OCI-LY1 (cell line): ENCODE measurements at regions not wholly inside any gene's neighbourhood (a gene's known extent, or its start where the extent isn't known, plus 50 kb on each side); places are given as distances from the start of the nearest gene placed in this dataset.

ENCODE experiments used
- H2AFZ ChIP-seq: fragments of 200-600 bp; sonication (generic), shearing (Covaris generic); 2 replicates; pipeline ENCODE4 v1.6.0; 2014; ENCODE audit warnings: antibody characterized with exemption, mild to moderate bottlenecking, low read length
- H3F3A ChIP-seq: fragments of 200-600 bp; sonication (generic), shearing (Covaris generic); 2 replicates; pipeline ENCODE4 v1.6.0; 2014; ENCODE audit warnings: mild to moderate bottlenecking, antibody characterized with exemption, low read length, moderate library complexity; ENCODE audit not compliant: insufficient read depth
- H3K27ac ChIP-seq: fragments of 200-600 bp; sonication (generic); 2 replicates; pipeline ENCODE4 v1.5.1; 2014; ENCODE audit warnings: low read length, mixed run types, mild to moderate bottlenecking, low read depth; ENCODE audit not compliant: poor library complexity, severe bottlenecking
- H3K27me3 ChIP-seq: fragments of 200-600 bp; sonication (generic); 2 replicates; pipeline ENCODE4 v1.6.0; 2014; ENCODE audit warnings: antibody characterized with exemption, mild to moderate bottlenecking, low read length, moderate library complexity; ENCODE audit not compliant: insufficient read depth
- H3K36me3 ChIP-seq: fragments of 200-600 bp; sonication (generic); 2 replicates; pipeline ENCODE4 v1.6.1; 2014; ENCODE audit warnings: mild to moderate bottlenecking, antibody characterized with exemption, low read length, moderate library complexity, mixed read lengths; ENCODE audit not compliant: insufficient read depth
- H3K4me1 ChIP-seq: fragments of 200-600 bp; sonication (generic); 2 replicates; pipeline ENCODE4 v1.5.1; 2014; ENCODE audit warnings: mild to moderate bottlenecking, low read length, moderate library complexity; ENCODE audit not compliant: insufficient read depth, severe bottlenecking
- H3K4me2 ChIP-seq: fragments of 200-600 bp; sonication (generic), shearing (Covaris generic); 2 replicates; pipeline ENCODE4 v1.6.1; 2014; ENCODE audit warnings: low read length
- H3K4me3 ChIP-seq: fragments of 200-600 bp; sonication (generic); 2 replicates; pipeline ENCODE4 v1.5.1; 2014; ENCODE audit warnings: low read length, low read depth, mild to moderate bottlenecking, mixed read lengths; ENCODE audit not compliant: poor library complexity, severe bottlenecking
- H3K79me2 ChIP-seq: fragments of 200-600 bp; shearing (Covaris generic); 2 replicates; pipeline ENCODE4 v1.6.1; 2016; ENCODE audit warnings: mixed run types, low read length, mixed read lengths; ENCODE audit not compliant: insufficient read depth
- H3K9ac ChIP-seq: fragments of 200-600 bp; sonication (generic), shearing (Covaris generic); 2 replicates; pipeline ENCODE4 v1.6.1; 2014; ENCODE audit warnings: mild to moderate bottlenecking, low read length, mixed read lengths
- H3K9me2 ChIP-seq: fragments of 200-600 bp; sonication (generic), shearing (Covaris generic); 2 replicates; pipeline ENCODE4 v1.6.1; 2014; ENCODE audit warnings: low read depth, mild to moderate bottlenecking, low read length, mixed read lengths
- H3K9me3 ChIP-seq: fragments of 200-600 bp; shearing (Covaris generic); 2 replicates; pipeline ENCODE4 v1.6.1; 2014; ENCODE audit warnings: low read length, mixed read lengths
- H4K20me1 ChIP-seq: fragments of 200-600 bp; sonication (generic), shearing (Covaris generic); 2 replicates; pipeline ENCODE4 v1.6.0; 2016; ENCODE audit warnings: mild to moderate bottlenecking, low read length; ENCODE audit not compliant: insufficient read depth
- CTCF ChIP-seq: fragments of 200-600 bp; sonication (generic), shearing (Covaris generic); IDR thresholded peaks from 2 replicates; pipeline ENCODE4 v1.5.1; 2017; ENCODE audit warnings: mild to moderate bottlenecking, antibody characterized with exemption, low read length, moderate library complexity, mixed read lengths
- EZH2 ChIP-seq: fragments of 200-600 bp; sonication (generic), shearing (Covaris generic); IDR thresholded peaks from 2 replicates; pipeline ENCODE4 v1.8.0; 2017; ENCODE audit warnings: borderline replicate concordance, mixed run types, mild to moderate bottlenecking, antibody characterized with exemption, low read length, moderate library complexity, mixed read lengths

DNA sequence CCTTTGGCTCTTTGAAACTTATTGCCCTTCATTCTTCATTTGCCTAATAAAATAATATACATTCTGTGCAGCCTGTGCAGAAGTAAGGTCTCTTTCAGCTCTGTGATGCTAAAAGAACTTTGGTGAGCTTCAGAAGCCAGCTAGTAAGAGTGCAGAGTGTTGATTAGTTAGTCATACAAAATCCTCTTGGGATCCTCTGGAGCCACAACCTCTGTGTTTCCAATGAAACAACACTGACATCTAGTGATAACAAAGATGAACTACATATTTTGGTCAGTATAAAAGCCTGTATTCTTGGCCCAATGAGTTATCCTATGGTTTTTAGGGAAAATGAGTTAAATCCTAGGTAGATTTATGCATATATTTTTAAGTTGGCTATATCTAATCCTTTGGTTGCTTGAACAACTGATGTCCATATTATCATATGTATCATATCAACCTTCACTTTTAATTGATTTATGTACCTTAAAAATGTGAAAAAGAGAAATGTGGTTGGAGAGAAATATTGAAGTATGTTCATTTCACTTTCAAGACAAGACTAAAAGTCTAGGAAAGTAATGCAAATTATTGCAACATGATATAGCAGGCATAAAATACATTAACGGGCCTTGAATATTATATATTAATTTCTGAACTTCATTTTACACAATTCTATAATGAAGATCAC, 158.4 kb downstream of the KLHL28 start:
- no peak overlapping the region for H3K9ac ChIP-seq
- H3K9me3 ChIP-seq: no peaks in the 10 kb centered on the region
- no peak overlapping the region for H3K4me2 ChIP-seq
- H3K27ac ChIP-seq: no peak overlapping the region
- no peaks in the 10 kb centered on the region for H3F3A ChIP-seq
- no peaks in the 10 kb centered on the region for H3K4me1 ChIP-seq
- H2AFZ ChIP-seq: no peak overlapping the region
- H3K79me2 ChIP-seq: no peaks in the 10 kb centered on the region
- H3K9me2 ChIP-seq: no peaks in the 10 kb centered on the region
- TF ChIP-seq CTCF: peak; percentile 71
- no peak for TF ChIP-seq EZH2
- H3K27me3 ChIP-seq: no peaks in the 10 kb centered on the region
- H4K20me1 ChIP-seq: no peaks in the 10 kb centered on the region
- no peak overlapping the region for H3K4me3 ChIP-seq
- no peaks in the 10 kb centered on the region for H3K36me3 ChIP-seq

DNA sequence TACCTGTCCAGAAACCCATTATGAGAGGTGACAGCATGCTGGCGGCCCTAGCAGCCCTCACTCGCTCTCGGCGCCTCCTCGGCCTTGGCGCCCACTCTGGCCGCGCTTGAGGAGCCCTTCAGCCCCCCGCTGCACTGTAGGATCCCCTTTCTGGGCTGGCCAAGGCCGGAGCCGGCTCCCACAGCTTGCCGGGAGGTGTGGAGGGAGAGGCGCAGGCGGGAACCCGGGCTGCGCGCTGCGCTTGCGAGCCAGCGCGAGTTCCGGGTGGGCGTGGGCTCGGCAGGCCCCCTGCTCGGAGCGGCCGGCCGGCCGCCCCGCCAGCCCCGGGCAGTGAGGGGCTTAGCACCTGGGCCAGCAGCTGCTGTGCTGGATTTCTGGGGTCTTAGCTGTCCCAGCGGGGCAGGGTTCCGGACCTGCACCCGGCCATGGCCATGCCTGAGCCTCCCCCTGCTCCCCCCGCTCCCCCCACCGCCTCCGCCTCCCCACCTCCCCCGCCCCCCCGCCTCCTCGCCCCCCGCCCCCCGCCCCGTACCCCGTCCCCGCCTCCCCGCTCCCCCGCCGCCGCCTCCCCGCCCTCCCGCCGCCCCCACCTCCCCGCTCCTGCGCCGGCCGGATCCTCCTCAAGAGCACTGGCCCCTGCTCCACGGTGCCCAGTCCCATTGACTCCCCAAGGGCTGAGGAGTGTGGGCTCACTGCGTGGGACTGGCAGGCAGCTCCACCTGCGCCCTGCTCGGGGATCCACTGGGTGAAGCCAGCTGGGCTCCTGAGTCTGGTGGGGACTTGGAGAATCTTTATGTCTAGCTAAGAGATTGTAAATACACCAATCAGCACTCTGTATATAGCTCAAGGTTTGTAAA, 163.1 kb downstream of the KLHL28 start:
- Histone ChIP-seq H3K9me3 (no peaks in the 10 kb centered on the region), H3K79me2 (no peaks in the 10 kb centered on the region), H3K4me2 (no peak overlapping the region), H3K4me1 (no peaks in the 10 kb centered on the region), H3K36me3 (no peaks in the 10 kb centered on the region), H3K9me2 (no peaks in the 10 kb centered on the region), H3K27me3 (no peaks in the 10 kb centered on the region), H3F3A (no peaks in the 10 kb centered on the region), H3K27ac (no peak overlapping the region), H2AFZ (no peak overlapping the region), H3K9ac (no peak overlapping the region), H3K4me3 (no peak overlapping the region), H4K20me1 (no peaks in the 10 kb centered on the region)
- no peak for TF ChIP-seq EZH2
- TF ChIP-seq CTCF: no peak

DNA sequence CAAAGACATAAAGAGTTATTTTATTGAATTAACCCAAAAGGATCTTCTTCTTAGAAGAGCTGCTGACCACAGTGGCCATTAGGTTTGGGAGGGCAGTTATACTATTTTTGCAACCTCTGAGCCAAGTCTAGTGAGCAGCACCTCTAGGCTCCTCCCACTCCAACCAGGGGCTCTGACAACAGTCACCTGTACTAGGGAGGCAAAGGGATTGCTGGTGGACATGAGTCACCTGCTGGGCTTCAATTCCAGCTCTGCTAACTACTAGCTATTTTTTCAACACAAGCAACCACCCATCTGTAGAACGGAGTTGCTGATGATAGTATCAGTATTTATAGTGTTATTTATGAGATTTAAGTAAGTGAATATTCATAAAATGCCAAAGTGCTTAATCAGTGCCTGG, 166.0 kb downstream of the KLHL28 start:
- Histone ChIP-seq H3K27me3 (no peaks in the 10 kb centered on the region), H3K4me2 (no peak overlapping the region), H3K9ac (no peak overlapping the region), H3K79me2 (no peaks in the 10 kb centered on the region), H3K36me3 (no peaks in the 10 kb centered on the region), H3K27ac (no peak overlapping the region), H3F3A (no peaks in the 10 kb centered on the region), H4K20me1 (no peaks in the 10 kb centered on the region), H3K4me3 (no peak overlapping the region), H3K9me3 (0 out of 2 replicates have a peak, but pooled peaks cover 2% of the 10 kb centered on the region), H3K9me2 (no peaks in the 10 kb centered on the region), H2AFZ (no peak overlapping the region), H3K4me1 (no peaks in the 10 kb centered on the region)
- TF ChIP-seq EZH2 (no peak), CTCF (no peak)
